GM21723 (cell line): ENCODE measurements at regions not wholly inside any gene's neighbourhood (a gene's known extent, or its start where the extent isn't known, plus 50 kb on each side); places are given as distances from the start of the nearest gene placed in this dataset.
"Not testable (repeated sequence)": the region's sequence is repeated elsewhere in the genome, so short reads cannot be mapped to it uniquely, and the experiment has no call there.

Experiments used
- ATAC-seq: cut with Tn5 transposase; IDR thresholded peaks from one replicate; pipeline ENCODE4 v1.9.1; 2021; ENCODE audit warnings: mild to moderate bottlenecking, moderate library complexity; ENCODE audit not compliant: unreplicated experiment

DNA sequence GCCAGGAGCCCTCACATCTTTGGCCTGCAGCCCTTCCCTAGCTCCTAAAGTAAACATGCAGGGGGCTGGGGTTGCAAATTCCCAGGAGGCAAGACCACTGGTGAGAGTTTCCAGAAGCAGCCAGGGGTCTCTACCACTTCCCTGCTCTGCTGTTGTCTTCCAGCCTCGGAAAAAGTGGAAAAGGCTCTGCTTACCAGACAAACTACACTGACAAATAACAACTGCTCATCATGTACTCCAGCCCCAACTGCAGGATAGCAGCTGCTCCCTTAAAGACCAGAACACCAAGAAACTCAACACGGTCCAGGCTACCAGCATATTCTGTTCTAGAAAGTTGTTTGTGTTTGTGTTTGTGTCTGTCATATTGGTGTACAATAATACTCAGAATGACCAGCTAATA is 187.5 kb upstream of the MARCKS start:
- no peak for ATAC-seq

DNA sequence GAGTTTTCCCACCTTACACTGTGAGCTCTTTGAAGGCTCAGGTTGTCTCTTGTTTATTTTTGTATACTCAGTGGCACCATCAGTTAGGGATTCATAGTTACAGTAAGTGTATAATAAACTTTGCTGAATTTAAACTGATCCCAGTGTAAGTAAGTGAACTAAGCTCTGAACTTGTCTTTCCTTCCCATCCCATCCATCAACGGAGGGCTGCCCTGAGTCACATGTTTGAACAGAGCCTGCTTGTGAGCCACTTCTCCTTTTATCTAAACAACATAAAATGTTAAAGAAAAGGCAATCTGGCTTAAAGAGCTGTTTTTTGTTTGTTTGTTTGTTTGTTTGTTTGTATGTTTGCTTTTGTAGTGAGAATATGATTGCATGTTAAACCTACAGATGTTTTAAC is 185.7 kb upstream of the MARCKS start:
- ATAC-seq = no peak

DNA sequence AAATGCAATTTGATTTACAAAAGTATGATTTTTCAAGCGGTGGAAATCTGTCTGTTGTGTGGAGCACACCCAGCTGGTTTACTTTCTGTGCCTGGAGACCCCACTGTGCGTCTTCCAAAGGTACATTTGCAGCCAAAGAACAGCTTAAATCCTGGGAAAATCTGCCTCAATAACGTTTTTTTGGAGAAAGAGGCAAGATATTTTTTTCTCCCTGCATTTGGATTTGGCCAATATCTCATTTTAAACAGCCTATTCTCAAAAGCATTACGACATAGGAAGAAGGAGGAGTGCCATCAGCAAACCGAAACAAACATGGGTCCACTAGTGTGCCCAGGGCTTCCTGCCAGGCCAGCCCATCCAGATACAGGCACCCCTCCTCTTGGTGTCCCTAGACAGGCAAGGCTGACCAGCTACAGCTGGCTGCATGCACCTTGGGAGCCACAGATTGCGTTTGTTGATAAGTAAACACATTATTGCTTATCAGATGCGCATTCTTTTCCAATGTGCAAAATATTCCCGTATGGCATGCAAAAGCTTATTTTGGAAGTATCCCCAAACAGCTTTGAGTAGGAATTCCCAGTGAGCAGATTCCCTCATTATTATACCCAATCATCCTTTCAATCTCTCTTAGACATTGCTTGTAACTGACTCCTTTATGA is 184.5 kb upstream of the MARCKS start:
- no peak for ATAC-seq

DNA sequence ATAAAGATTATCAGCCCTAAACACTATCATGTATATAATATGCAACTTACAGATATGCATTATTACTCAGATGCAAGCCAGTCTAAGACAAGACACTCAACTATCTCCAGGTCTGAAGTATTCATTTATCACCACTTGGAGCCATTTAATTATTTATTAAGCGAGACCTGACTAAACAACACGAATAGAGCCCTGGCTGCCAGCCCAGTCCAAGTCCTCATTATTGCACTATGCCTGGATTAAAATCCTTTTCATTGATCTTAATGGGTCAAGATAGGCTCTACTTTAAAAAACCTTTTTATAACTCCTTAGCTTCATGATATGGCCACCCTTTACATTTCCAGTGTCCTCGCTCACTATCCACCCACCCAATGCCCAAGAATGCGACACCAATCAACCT is 183.1 kb upstream of the MARCKS start:
- no peak for ATAC-seq

DNA sequence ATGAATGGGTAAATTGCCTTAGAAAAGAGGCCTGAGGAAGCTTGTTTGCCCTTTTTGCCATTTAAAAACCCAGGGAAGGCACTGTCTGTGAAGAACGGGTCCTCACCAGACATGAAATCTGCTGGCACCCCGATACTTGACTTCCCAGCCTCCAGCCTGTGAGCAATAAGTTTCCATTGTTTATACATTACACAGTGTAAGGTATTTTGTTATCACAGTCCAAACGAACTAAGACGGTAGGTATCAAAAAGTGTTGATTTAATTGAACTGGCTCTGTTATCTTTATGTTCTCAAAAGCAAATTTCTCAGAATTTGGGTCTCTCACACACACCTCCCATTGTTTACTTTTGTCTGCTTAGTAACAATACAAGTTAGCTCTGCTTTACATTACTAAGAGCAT is 181.1 kb upstream of the MARCKS start:
- no peak for ATAC-seq

DNA sequence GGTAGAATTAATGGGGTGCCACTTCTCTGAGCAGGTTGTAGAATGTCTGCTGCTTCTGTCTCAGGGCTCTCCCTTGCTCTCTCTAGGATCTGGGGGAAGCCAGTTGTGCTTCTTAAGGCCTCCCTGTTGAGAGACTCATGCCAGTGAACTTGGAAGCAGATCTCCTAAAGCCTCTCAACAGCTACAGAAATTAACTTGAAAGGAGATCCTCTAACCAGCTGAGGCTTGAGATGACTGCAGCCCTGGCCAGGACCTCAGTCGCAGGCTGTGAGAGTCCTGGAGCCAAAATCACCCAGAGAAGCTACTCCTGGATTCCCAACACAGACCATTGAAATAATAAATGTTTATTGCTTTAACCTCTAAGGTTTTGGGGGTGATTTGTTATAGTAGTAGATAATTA is 180.2 kb upstream of the MARCKS start:
- ATAC-seq = no peak

DNA sequence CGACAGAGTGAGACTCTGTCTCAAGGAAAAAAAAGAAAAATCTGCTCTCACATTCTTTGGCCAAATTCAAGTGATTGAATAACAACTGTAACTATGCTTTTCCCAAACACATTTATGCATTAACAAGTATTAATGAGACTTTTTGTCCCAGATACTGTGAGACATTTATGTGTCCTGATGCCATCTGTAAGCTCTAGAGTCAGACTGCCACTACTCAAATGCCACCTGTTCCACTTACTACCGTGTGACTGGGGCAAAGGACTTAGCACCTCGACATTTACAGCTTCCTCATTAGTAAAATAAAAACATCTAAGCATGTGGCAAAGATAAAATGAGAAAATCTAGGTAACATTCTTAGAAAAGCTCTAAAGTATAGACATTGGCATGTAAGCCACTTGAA is 178.1 kb upstream of the MARCKS start:
- ATAC-seq = no peak

DNA sequence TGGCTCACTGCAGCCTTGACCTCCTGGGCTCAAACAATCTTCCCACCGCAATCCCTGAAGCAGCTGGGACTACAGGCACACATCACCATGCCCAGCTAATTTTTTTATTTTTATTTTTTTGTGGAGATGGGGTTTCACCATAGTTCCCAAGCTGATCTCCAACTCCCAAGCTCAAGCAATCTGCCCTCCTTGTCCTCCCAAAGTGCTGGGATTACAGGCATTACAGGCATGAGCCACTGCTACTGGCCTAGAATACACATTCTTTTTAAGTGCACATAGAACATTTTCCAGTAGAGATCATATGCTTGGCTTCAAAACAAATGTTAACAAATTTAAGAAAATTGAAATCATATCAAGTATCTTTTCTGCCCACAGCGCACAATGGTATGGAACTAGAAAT is 176.8 kb upstream of the MARCKS start:
- ATAC-seq = no peak

DNA sequence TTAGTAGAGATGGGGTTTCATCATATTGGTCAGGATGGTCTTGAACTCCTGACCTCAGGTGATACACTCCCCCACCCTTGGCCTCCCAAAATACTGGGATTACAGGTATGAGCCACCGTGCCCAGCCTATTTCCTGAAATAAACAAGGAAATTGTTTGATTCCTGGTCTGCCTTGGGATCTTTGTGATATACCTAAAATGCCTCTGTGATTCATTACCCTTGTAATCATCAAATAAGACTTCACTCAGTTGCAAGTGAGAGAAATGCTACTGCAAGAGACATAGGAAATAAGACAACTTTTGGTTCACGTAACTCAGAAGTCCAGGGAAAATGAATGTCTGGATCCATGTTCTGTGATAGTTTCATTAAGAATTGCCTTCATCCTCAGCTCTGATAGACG is 173.2 kb upstream of the MARCKS start:
- no peak for ATAC-seq

DNA sequence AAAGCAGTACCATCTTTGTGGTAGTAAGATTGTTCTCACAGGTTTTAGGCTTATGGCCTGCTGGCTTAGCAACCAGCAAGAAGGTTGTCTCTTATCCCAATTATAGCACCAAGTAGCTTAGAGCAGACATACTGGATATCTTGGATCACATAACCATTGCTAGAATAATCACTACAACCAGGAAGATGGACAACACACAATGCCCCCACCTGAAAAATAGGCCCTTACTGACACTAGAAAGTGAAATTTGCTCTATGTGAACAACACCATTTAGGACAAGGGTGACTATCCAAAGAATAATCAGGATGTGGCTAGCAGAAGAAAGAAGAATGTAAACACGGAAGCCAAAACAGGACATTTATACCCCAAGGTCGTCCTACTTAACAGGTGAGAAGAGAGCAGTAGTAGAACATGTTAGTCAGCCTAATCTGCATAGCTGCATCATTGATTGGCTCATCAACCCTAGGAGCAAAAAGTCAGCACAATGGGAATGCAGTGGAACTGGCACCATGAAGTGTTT is 172.7 kb upstream of the MARCKS start:
- ATAC-seq = no peak

DNA sequence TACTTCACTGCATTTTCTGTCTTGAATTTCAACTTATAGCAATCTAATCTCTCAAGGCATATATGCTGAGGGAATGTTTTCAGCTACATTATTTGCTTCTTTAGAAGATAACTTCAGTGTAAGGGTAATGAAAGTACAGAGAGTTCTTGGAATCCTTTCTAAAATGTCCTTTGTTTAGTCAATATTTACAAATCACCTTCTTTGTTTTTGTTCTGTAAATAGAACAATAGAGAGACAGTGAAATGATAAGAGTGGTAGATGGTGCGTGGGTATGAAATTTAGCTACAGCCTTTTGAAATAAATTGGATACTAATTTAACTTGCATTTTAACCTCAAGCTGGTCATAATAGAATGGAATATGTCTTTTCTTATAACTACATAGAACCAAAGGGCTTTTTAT is 171.1 kb upstream of the MARCKS start:
- ATAC-seq = no peak

DNA sequence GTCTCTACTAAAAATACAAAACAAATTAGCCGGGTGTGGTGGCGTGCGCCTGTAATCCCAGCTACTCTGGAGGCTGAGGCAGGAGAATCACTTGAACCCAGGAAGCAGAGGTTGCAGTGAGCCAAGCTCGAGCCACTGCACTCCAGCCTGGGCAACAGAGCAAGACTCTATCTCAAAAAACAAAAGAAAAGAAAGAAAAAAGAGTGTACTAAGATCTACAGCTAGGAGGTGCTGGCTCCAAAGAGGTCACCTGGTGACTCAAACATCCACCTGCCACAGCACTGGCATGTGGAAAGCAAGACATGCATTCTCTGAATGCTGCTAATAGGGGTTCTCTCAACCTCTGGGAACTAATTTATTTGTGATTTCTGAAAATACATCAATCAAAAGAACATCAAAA is 167.5 kb upstream of the MARCKS start:
- not testable (repeated sequence) for ATAC-seq

DNA sequence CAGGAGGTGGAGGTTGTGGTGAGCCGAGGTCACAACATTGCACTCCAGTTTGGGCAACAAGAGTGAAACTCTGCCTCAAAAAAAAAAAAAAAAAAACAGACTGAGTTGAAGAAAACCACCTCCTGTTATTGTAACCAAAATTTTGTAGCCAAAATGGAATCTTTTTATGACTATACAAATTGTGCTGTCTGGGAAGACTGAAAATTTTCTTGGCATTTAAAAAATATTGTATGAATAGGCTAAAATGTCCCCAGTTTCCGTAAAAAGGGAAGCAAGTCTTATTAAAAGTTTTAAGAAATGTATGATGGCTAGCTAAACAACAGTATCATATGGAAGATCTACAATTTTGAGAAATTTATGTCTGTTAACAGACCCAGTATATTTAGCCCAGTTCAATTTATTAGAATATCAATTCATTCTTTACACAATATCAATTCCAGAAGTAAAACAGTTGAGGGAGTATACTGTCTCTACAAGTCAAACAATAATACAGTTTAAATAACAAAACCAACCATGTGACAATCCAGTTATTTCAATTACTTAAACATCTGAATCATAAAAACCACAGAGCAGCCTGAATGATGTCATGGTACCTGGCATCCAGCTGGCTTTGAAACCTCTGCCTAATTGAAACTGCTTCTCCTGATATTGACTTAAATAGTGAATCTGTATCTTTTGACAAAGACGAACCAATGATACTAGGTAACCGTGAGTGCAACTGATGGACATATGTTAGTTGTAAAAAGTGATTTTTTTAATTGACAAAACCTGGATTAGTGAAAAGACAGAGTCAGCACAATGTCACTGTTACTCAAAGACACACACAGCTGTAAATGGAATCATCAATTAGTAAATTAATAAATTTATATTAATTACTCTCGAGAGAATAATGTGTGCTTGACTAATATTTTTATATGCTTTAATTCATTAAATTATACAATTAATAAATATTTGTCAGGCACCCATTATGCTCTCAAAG is 166.6 kb upstream of the MARCKS start:
- peak; percentile 73 for ATAC-seq

DNA sequence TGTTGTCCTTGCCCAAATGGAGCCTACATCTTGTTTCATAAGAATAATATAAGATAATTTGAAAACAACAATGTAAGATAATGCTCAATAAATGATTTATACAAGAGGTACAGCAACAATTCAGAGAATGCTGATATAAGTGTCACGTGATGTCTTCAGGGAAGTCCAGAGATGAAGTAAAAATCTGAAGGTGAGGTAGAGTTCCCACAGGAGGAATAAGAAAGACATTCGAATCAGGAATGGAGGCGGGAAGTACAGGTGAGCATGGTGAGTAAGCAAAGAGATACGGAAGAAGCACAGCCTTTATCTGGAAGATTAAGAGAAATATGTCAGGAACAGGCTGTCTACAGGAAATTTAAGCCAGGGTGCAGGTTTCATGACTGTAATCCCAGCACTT is 165.9 kb upstream of the MARCKS start:
- no peak for ATAC-seq

DNA sequence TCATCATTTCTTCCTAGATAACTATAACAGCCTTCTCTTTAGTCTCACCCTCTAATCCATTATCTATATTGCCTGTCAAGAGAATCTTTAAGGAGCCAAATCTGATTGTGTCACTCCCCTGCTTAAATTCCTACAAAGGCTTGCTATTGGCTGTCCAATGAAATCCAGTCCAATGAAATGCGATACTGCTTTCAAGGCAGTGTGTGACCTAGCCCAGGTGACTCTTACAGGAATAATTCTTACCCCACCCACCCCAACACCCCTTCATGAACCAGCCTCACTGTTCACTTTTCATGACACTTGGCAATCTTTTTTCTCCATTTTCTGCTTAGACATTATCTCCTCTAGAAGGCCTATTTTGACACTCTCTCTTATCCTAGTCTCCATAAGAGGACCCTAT is 163.3 kb upstream of the MARCKS start:
- no peak for ATAC-seq

DNA sequence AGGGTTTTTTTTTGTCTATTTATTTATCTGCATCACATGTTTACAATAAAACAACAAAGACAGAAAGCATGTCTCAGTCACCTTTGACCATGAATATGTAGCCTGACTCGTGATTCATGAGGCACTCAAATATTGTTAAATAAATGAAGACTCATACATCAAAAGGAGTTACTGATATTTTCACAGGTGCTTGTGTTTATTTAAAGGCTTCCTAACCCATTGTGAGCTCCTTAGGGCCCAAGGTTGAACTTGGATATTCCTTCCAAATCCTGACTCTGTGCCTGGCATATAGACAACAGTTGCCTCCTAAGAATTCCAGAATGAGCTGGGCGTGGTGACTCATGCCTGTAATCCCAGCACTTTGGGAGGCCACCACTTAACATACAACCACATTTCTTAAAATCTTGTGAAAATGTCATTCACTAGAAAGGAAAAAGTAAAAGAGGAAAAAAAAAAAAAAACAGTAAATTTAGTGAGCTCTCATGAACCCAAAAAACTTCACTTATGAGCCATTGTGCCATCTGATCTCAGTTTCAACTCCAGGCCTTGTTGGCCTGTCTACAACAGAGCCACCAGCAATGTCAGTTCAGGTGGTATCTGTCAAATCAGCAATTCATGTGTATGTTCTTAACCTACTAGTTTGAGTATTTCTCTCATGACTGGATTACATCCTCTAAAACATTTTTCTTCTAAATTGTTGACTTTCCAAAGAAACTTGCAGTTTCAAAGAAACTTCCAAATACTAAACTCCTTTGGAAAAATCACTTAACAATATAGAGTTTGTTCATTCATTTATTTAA is 162.7 kb upstream of the MARCKS start:
- no peak for ATAC-seq

DNA sequence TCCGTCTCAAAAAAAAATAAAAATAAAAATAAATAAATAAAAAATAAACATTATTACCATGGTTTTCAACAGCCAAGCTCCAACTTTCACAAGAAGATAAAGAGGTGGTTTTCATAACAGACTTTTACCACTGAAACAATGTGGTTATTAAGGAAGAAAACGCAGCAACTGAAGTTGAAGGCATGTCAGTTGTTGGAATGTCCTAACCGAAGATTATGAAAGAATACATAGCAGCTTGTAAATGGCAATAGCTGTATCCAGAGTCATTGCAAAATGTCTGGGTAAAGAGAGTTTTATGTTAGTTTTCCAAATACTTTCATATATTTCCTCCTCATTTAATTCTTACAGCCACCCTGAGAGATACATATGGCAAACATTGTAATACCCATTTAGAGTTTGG is 161.6 kb upstream of the MARCKS start:
- no peak for ATAC-seq

DNA sequence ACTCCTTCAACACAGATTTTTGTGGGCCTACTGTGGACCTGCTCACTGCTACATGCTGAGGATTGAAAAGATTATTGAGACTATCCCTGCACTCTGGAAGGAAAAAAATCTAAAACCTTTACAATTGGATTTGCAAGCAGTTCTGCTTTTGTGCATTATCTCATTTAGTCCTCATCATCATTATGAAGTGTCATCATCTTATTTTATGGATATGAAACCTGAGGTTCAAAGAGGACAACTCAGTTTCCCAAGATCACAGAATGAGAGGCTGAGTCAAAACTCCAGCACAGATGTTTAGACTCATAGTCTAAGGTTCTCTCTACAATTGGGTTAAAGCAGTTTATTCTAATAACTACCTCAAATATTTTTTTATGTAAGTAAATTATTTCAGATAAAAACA is 160.2 kb upstream of the MARCKS start:
- ATAC-seq = peak; percentile 35

DNA sequence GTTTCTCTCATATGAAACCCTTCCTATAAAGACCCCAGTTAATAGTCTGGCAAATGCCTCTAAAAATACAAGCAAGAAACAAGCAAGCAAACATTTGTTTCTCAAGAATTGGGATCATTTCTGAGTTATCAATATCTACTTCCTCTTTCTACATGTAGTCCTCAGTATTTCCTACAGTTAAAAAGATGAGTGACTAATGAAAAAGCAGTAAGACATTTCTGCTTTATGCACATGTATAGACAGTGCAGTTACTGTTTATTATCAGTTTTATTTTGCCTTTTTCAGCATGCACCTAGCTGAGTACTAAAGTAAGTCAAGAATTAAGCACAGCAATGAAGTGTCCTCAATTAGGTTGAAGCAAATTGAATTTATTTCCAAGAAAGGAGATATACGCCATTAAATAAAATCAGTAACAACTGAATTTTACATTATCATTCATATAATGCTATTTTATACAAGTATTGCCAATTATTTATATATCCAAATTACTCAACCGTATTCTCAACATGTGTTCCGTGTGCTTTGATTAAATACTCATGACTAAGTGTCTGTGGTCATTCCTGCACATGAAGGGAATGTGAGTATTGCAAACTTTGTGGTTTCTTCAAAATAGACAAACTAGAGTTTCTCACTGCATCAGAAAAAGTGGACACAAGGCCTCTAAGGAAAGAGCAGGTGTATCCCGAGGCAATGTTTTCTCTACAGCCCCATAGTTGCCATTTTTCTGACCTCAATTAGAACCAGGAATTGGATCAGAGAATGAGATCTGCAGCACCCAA is 159.3 kb upstream of the MARCKS start:
- ATAC-seq = peak; percentile 80

DNA sequence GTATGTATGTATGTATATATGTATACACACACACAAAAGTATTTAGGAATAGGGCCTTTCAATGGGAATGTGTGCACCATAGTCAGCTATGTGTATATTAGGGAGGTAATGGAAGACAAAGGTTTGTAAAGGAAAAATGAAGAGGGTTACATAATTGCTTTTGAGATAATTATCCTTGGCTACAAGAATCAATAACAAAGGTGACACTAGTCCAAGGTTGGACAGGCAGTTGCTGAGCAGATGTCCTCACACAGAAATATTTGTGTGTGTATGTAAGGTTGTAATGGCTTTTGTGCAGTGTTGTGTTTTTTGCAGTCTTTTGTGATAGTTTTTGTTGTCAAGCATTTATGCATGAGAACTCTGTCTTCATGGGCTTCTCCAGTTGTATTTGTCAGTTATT is 157.9 kb upstream of the MARCKS start:
- ATAC-seq = no peak
